GM19372 (cell line): ENCODE measurements at regions not wholly inside any gene's neighbourhood (a gene's known extent, or its start where the extent isn't known, plus 50 kb on each side); places are given as distances from the start of the nearest gene placed in this dataset.

Experiments used
- ATAC-seq: cut with Tn5 transposase; IDR thresholded peaks from one replicate; pipeline ENCODE4 v1.9.1; 2021; ENCODE audit warnings: mild to moderate bottlenecking, low read depth, moderate library complexity; ENCODE audit not compliant: unreplicated experiment

GRCh38 chr7:9186730-9187129 lies 753.3 kb downstream of the NXPH1 start:
- ATAC-seq: no peak

DNA sequence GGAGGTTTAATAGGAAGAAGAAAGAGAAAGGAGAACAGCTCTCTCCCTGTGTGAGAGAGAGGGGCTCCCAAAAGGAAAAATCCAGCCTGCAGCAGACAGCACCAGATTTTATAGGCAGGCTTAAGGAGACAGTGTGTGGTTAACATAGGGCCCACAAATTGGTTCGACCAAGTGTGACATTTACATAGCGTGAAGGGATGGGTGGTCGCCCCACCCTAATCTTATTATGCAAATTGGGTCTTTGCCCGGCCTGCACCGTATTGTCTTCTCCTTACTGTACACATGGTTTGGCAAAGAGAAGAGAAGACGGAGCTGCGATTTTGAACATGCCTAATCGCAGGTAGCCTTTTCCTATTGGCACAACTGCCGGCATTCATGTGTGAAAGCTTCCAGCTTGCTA lies 756.3 kb downstream of the NXPH1 start:
- ATAC-seq: no peak

GRCh38 chr7:9192969-9193368 lies 759.6 kb downstream of the NXPH1 start:
- no peak for ATAC-seq

GRCh38 chr7:9200626-9201025 lies 767.2 kb downstream of the NXPH1 start:
- ATAC-seq: no peak

- no peak for ATAC-seq
These were observed 768.5 kb downstream of the NXPH1 start for GRCh38 chr7:9201928-9202327.

GRCh38 chr7:9204571-9204970 lies 771.2 kb downstream of the NXPH1 start:
- ATAC-seq: no peak

GRCh38 chr7:9210114-9210513 lies 776.7 kb downstream of the NXPH1 start:
- ATAC-seq: no peak

- ATAC-seq: no peak
These were observed 783.8 kb downstream of the NXPH1 start for GRCh38 chr7:9217204-9217603.

GRCh38 chr7:9226500-9226899 lies 793.1 kb downstream of the NXPH1 start:
- no peak for ATAC-seq

DNA sequence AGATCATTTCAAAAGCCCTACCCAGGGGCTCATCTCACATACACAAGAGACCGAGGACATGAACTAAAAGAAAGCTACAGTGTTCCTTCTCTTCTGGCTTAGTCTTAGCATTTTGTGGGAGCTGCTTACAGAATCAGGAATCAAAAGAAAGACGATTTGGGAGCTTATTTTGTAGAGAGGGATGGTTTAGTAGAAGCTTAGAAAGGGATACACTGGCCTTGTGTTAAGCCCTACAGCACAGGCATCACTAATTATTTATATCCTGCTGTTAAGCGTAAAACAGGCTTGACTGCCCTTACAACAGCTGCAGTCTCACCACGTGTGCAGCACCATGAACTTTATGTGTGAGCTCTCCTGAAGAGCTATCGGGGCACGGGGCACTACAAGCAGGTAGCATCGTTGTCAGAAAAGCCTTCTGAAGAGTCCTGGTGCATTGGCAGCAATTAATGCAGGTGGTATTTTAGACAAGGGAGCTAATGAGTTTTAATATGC lies 798.3 kb downstream of the NXPH1 start:
- ATAC-seq: no peak

GRCh38 chr7:9240001-9240400 lies 806.6 kb downstream of the NXPH1 start:
- ATAC-seq: no peak

DNA sequence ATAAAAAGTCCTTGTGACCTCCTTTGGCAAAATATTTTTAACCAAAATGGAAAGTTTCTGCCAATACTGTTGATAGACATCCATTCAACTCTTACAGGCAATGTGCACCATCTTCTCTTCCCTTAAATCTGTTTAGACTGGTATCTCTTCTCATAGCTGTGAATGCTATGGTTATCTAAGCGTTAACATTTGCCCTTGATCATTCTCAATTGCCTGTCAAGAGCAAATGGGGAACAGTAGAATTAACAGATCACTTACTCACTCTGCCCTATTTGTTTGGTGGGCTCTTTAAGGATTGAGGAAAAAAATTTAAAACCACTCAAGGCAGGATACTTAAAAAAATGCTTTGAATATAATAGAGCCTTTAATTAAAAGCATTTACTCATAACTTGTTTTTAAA lies 808.4 kb downstream of the NXPH1 start:
- ATAC-seq: no peak

DNA sequence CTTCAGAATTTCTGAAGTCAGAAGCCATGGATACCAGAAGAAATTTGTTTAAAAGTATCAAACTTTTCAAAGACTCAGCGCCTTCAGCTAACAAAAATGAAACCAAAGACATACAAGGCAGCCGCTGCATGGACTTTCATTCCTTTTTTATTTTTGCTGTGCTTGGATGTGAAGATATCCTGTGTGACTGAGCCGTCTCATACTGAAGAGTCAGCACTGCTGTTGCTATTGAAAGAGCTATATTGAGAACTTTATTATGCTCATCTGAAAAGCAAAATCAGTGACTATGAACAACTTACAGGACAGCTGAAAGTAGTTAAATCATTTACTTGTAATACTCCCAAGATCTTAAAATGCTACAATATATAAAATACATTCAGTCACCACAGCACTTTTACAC lies 809.2 kb downstream of the NXPH1 start:
- ATAC-seq: no peak

DNA sequence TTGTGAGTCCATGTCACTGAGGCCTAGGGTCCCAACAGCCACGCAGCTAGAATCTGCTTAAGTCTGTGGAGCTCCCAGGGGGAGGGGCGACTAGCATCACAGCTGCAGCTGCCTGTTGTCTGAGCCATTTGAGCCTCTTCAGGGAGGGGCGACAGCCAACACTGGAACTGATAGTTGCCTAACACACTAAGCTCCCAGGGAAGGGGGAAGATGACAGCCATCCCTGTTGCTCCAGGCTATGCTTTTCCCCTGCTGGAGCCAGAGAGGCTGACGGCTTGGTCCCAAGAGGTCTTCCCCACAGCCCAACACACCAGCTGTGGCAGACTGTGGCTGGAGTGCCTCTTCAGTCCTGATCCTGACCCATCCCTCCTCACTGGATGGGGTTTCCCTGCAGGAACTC lies 817.5 kb downstream of the NXPH1 start:
- no peak for ATAC-seq

GRCh38 chr7:9264395-9264794 lies 831.0 kb downstream of the NXPH1 start:
- no peak for ATAC-seq

GRCh38 chr7:9280088-9280487 lies 846.7 kb downstream of the NXPH1 start:
- ATAC-seq: no peak

DNA sequence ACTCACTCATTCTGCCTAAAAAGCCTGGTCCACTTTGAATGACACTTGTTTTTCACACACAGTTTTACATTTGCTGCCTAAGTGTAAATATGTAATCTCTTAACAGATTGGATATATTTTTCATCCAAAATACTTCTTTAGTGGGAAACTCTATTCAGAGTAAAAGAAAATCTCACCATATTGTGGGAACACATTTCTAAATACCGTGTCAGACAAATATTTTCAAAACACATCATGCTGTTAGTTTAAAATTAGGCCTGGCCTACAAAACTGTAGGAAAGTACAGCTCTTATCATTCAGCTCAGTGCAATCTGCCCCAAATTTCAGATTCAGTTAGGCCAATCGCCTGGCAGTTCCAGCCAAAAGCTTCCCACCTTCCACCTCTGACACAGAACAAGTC lies 849.8 kb downstream of the NXPH1 start:
- no peak for ATAC-seq

- no peak for ATAC-seq
These were observed 869.0 kb downstream of the NXPH1 start for GRCh38 chr7:9302436-9302835.

DNA sequence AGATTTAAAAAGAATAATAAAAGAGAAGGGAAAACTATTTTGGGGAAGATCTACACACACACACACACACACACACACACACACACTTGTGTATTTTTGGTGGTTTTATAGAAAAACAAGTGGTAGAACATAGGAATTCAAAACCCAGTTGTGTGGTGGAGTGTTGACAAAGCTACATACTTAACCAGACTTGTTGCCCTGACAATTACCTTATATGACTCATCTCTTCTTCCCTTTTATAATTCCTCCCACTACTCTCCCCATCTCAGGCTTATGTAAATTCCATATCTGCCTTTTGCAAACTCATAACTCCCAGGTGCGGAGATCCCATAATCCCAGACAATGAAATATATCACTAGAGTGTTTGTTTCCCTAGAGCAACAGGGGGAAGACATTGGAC lies 873.7 kb downstream of the NXPH1 start:
- ATAC-seq: no peak

- ATAC-seq: no peak
These were observed 891.1 kb downstream of the NXPH1 start for GRCh38 chr7:9324513-9324912.

GRCh38 chr7:9328296-9328695 lies 894.9 kb downstream of the NXPH1 start:
- no peak for ATAC-seq

DNA sequence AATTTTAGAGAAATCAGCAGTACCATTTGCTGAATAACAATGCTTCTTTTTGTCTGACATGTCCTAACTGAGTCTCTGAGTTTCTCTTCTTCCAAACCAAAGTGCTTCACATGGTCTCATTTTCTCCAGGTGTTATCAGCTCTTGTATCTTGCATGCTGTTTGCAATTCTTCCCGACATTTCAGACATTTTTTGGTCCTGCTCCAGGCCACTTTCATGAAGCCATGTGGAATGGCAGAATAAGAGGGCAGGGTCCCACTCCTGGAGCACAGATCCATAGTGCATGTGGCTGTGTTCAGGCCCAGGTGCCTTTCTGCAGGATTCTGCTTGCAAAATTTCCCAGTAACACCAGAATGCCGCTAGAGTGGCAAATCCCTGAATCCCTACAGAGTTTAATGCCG lies 916.2 kb downstream of the NXPH1 start:
- no peak for ATAC-seq

DNA sequence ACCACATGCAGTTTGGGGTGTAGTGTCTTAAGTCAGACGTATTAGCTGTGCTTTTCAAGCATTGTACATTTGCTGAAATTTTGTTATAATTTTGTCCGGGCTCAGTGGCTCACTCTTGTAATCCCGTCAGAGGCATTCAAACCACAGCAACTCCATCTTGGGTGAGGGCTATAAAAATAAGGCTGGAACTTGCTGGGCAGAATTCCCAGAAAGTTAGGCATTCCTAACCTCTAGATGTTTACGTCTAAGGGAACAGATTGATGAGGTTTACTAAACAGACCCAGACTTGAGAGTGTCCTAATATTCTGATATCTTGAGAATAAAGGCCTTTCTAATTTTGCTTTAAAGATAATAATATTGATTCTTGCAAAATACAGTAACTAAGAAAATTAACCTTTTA lies 957.8 kb downstream of the NXPH1 start:
- no peak for ATAC-seq
